K562 (cell line): ENCODE measurements at regions not wholly inside any gene's neighbourhood (a gene's known extent, or its start where the extent isn't known, plus 50 kb on each side); places are given as distances from the start of the nearest gene placed in this dataset.

ENCODE experiments used
- CC2D1A ChIP-seq: fragments of 450-650 bp; IDR thresholded peaks from 2 replicates; pipeline ENCODE4 v1.6.1; 2017; ENCODE audit warnings: mild to moderate bottlenecking
- CCNT2 ChIP-seq: IDR thresholded peaks from 2 replicates; pipeline ENCODE4 v1.6.1; 2011; ENCODE audit warnings: borderline replicate concordance, low read depth, mild to moderate bottlenecking, moderate library complexity, mixed read lengths, low read length; ENCODE audit not compliant: insufficient read length; ENCODE audit errors: extremely low read depth
- HNRNPUL1 ChIP-seq: fragments of 200-400 bp; formaldehyde crosslinking; IDR thresholded peaks from 2 replicates; pipeline ENCODE4 v1.6.1; 2017; ENCODE audit warnings: low read length
- MTF1 ChIP-seq: fragments of 250-450 bp; sonication (Bioruptor Pico); IDR thresholded peaks from 2 replicates; pipeline ENCODE4 v1.9.0; 2021; ENCODE audit warnings: moderate library complexity, mild to moderate bottlenecking, inconsistent platforms, borderline replicate concordance
- NCOA4 ChIP-seq: fragments of 450-650 bp; IDR thresholded peaks from 2 replicates; pipeline ENCODE4 v1.6.1; 2018; ENCODE audit warnings: mild to moderate bottlenecking; ENCODE audit not compliant: partially characterized antibody
- NR2F6 ChIP-seq: fragments of 450-650 bp; formaldehyde crosslinking; IDR thresholded peaks from 2 replicates; pipeline ENCODE4 v1.4.0; 2020; ENCODE audit warnings: mild to moderate bottlenecking
- TAF9B ChIP-seq: fragments of 450-650 bp; IDR thresholded peaks from 2 replicates; pipeline ENCODE4 v1.6.1; 2018; ENCODE audit warnings: mild to moderate bottlenecking; ENCODE audit not compliant: partially characterized antibody
- ZNF12 ChIP-seq: sonication (generic); formaldehyde crosslinking; IDR thresholded peaks from 2 replicates; pipeline ENCODE4 v1.4.0; 2020; ENCODE audit warnings: mild to moderate bottlenecking, missing genetic modification reagents
- ZNF830 ChIP-seq: fragments of 250-450 bp; sonication (Bioruptor Pico); IDR thresholded peaks from 2 replicates; pipeline ENCODE4 v1.5.0; 2021; ENCODE audit warnings: mild to moderate bottlenecking
- TF ChIP-seq, protein P1 (sequence below): fragments of 250-450 bp; sonication (Bioruptor Pico); IDR thresholded peaks from 2 replicates; pipeline ENCODE4 v1.5.0; 2022; ENCODE audit warnings: mild to moderate bottlenecking
- TF ChIP-seq, protein P2 (sequence below): fragments of 250-450 bp; sonication (Bioruptor Pico); IDR thresholded peaks from 2 replicates; pipeline ENCODE4 v1.8.0; 2022; ENCODE audit warnings: moderate library complexity, mild to moderate bottlenecking, inconsistent platforms

DNA sequence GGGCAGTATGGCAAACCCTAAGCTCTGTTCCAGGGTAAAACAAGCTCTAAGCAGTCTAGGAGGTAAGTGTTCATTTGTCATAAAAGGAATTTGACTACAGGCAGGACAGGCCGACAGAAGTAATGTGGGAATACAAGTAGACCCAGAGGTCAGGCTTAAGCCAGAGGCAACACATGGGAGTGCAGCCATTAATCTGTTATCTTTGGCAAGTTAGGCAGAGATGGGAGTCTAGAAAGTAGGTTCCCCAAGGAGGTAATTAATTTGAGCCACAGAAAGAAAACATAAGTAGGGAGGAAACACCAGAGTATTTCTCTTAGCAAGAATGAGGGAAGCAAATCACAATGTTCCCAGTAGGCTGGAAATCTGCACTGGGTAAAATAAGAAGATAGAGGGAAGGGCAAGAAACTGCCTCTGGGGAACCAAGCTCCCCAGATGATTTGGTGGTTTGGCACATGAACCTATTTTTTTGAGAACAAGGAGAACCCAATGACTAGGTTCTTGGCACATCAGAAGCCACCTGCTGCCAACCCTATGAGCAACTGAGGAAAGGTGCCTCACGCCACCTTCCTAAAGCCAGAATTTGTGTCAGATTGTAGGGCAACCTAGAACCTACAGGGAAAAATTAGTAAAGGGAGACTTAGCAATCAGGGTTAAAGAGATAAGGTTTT is 636.4 kb upstream of the PLXNA2 start (continued):
- TF ChIP-seq, protein P1, sequence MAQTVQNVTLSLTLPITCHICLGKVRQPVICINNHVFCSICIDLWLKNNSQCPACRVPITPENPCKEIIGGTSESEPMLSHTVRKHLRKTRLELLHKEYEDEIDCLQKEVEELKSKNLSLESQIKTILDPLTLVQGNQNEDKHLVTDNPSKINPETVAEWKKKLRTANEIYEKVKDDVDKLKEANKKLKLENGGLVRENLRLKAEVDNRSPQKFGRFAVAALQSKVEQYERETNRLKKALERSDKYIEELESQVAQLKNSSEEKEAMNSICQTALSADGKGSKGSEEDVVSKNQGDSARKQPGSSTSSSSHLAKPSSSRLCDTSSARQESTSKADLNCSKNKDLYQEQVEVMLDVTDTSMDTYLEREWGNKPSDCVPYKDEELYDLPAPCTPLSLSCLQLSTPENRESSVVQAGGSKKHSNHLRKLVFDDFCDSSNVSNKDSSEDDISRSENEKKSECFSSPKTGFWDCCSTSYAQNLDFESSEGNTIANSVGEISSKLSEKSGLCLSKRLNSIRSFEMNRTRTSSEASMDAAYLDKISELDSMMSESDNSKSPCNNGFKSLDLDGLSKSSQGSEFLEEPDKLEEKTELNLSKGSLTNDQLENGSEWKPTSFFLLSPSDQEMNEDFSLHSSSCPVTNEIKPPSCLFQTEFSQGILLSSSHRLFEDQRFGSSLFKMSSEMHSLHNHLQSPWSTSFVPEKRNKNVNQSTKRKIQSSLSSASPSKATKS (CRISPR knock-in tag), result no peak
- TF ChIP-seq, protein P2, sequence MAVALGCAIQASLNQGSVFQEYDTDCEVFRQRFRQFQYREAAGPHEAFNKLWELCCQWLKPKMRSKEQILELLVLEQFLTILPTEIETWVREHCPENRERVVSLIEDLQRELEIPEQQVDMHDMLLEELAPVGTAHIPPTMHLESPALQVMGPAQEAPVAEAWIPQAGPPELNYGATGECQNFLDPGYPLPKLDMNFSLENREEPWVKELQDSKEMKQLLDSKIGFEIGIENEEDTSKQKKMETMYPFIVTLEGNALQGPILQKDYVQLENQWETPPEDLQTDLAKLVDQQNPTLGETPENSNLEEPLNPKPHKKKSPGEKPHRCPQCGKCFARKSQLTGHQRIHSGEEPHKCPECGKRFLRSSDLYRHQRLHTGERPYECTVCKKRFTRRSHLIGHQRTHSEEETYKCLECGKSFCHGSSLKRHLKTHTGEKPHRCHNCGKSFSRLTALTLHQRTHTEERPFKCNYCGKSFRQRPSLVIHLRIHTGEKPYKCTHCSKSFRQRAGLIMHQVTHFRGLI (CRISPR knock-in tag), result no peak
- no peak for TF ChIP-seq ZNF12 (CRISPR knock-in tag)
- TF ChIP-seq HNRNPUL1, result no peak
- TF ChIP-seq NCOA4, result no peak
- no peak for TF ChIP-seq MTF1 (CRISPR knock-in tag)
- TF ChIP-seq ZNF830 (CRISPR knock-in tag), result no peak
- TF ChIP-seq NR2F6 (CRISPR knock-in tag), result no peak
- no peak for TF ChIP-seq TAF9B
- TF ChIP-seq CCNT2, result no peak
- no peak for TF ChIP-seq CC2D1A
